PFSK-1 (cell line): ENCODE measurements at regions not wholly inside any gene's neighbourhood (a gene's known extent, or its start where the extent isn't known, plus 50 kb on each side); places are given as distances from the start of the nearest gene placed in this dataset.

Experiments
- FOXP2 ChIP-seq: optimal IDR thresholded peaks from 2 replicates; pipeline ENCODE3; 2011; ENCODE audit warnings: borderline replicate concordance, control low read depth, inconsistent platforms; ENCODE audit not compliant: insufficient read depth; ENCODE audit errors: extremely low read length, extremely low read depth
- POLR2AphosphoS5 ChIP-seq: IDR thresholded peaks from 2 replicates; pipeline ENCODE4 v1.6.1; 2012; ENCODE audit warnings: low read depth, mild to moderate bottlenecking, control low read depth, low read length, moderate library complexity
- REST ChIP-seq, 2 experiments: IDR thresholded peaks; 2 replicates each; pipeline versions ENCODE4 v1.6.1 to v1.8.0; 2011 to 2012; ENCODE audit warnings: low read depth in 2 of 2, low read length in 2 of 2, control low read depth in 1 of 2, inconsistent platforms in 1 of 2, mild to moderate bottlenecking in 1 of 2, moderate library complexity in 1 of 2; ENCODE audit not compliant: insufficient read depth in 1 of 2
- SIN3A ChIP-seq: IDR thresholded peaks from 2 replicates; pipeline ENCODE4 v1.6.1; 2012; ENCODE audit warnings: mild to moderate bottlenecking, low read length, moderate library complexity, borderline replicate concordance; ENCODE audit not compliant: insufficient read depth
- TAF1 ChIP-seq: IDR thresholded peaks from 2 replicates; pipeline ENCODE4 v1.6.1; 2012; ENCODE audit warnings: low read length, control low read depth, borderline replicate concordance; ENCODE audit not compliant: insufficient read depth

- TF ChIP-seq POLR2AphosphoS5: no peak
- no peak for TF ChIP-seq REST (IDR thresholded peaks at IDR 0.05; ENCODE audit: insufficient read depth in 1 of 2, low read depth in 2 of 2, low read length in 2 of 2)
- TF ChIP-seq TAF1: no peak
- no peak for TF ChIP-seq SIN3A
- no peak for TF ChIP-seq FOXP2
Observed at GRCh38 chr6:98711380-98711779, 123.0 kb upstream of the POU3F2 start.
